ENCODE measurements at regions not wholly inside any gene's neighbourhood (a gene's known extent, or its start where the extent isn't known, plus 50 kb on each side); places are given as distances from the start of the nearest gene placed in this dataset.

- TF ChIP-seq, protein P1, sequence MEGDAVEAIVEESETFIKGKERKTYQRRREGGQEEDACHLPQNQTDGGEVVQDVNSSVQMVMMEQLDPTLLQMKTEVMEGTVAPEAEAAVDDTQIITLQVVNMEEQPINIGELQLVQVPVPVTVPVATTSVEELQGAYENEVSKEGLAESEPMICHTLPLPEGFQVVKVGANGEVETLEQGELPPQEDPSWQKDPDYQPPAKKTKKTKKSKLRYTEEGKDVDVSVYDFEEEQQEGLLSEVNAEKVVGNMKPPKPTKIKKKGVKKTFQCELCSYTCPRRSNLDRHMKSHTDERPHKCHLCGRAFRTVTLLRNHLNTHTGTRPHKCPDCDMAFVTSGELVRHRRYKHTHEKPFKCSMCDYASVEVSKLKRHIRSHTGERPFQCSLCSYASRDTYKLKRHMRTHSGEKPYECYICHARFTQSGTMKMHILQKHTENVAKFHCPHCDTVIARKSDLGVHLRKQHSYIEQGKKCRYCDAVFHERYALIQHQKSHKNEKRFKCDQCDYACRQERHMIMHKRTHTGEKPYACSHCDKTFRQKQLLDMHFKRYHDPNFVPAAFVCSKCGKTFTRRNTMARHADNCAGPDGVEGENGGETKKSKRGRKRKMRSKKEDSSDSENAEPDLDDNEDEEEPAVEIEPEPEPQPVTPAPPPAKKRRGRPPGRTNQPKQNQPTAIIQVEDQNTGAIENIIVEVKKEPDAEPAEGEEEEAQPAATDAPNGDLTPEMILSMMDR (IDR thresholded peaks at IDR 0.05; ENCODE audit: insufficient read depth, low read length): no peak
- TF ChIP-seq, protein P2, sequence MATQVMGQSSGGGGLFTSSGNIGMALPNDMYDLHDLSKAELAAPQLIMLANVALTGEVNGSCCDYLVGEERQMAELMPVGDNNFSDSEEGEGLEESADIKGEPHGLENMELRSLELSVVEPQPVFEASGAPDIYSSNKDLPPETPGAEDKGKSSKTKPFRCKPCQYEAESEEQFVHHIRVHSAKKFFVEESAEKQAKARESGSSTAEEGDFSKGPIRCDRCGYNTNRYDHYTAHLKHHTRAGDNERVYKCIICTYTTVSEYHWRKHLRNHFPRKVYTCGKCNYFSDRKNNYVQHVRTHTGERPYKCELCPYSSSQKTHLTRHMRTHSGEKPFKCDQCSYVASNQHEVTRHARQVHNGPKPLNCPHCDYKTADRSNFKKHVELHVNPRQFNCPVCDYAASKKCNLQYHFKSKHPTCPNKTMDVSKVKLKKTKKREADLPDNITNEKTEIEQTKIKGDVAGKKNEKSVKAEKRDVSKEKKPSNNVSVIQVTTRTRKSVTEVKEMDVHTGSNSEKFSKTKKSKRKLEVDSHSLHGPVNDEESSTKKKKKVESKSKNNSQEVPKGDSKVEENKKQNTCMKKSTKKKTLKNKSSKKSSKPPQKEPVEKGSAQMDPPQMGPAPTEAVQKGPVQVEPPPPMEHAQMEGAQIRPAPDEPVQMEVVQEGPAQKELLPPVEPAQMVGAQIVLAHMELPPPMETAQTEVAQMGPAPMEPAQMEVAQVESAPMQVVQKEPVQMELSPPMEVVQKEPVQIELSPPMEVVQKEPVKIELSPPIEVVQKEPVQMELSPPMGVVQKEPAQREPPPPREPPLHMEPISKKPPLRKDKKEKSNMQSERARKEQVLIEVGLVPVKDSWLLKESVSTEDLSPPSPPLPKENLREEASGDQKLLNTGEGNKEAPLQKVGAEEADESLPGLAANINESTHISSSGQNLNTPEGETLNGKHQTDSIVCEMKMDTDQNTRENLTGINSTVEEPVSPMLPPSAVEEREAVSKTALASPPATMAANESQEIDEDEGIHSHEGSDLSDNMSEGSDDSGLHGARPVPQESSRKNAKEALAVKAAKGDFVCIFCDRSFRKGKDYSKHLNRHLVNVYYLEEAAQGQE (IDR thresholded peaks at IDR 0.05; ENCODE audit: insufficient replicate concordance, low read depth): no peak
- no peak for TF ChIP-seq POLR2AphosphoS5 (IDR thresholded peaks at IDR 0.05; ENCODE audit: low read depth)
Observed at GRCh38 chr22:47927648-47928210, 1165.3 kb downstream of the TBC1D22A start.

Data from HL-60 (cell line).